Keratinocyte (primary cell): ENCODE measurements at regions not wholly inside any gene's neighbourhood (a gene's known extent, or its start where the extent isn't known, plus 50 kb on each side); places are given as distances from the start of the nearest gene placed in this dataset.

ENCODE experiments used
- EZH2 ChIP-seq: IDR thresholded peaks from one replicate; pipeline ENCODE4 v1.6.1; 2012; ENCODE audit warnings: inconsistent platforms, mild to moderate bottlenecking, low read length, moderate library complexity
- TF ChIP-seq, protein P1 (sequence below), 3 experiments: IDR thresholded peaks in 1 of 3; conservative IDR thresholded peaks in 1 of 3; optimal IDR thresholded peaks in 1 of 3; 2 replicates in 2 of 3; 3 replicates in 1 of 3; pipeline versions ENCODE3 to v1.5.1; 2011; ENCODE audit warnings: low read length in 3 of 3, mild to moderate bottlenecking in 3 of 3, moderate library complexity in 2 of 3, control low read depth in 1 of 3, inconsistent platforms in 1 of 3; ENCODE audit not compliant: insufficient read depth in 2 of 3; ENCODE audit errors: extremely low read depth in 1 of 3

DNA sequence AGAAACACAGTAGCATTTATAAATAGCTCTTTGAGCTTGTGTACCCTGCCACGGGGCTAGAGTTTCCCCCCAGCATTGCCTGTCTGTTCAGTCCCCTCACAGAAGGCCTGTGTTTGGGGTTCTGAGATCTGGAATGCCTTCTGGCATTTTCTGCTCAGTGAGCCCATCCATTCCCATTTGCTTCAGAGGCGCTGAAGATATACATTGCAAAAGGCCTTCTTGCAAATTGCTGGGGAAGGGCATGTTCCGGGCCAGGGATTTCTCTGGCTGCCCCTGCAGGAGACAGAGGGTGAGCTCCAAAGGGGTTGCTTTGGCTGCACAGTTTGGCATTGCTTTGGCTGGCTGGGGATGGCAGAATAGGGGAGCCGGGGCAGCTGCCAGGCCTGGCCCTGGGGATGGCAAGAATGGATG is 308.4 kb downstream of the MSX2 start:
- TF ChIP-seq, protein P1, sequence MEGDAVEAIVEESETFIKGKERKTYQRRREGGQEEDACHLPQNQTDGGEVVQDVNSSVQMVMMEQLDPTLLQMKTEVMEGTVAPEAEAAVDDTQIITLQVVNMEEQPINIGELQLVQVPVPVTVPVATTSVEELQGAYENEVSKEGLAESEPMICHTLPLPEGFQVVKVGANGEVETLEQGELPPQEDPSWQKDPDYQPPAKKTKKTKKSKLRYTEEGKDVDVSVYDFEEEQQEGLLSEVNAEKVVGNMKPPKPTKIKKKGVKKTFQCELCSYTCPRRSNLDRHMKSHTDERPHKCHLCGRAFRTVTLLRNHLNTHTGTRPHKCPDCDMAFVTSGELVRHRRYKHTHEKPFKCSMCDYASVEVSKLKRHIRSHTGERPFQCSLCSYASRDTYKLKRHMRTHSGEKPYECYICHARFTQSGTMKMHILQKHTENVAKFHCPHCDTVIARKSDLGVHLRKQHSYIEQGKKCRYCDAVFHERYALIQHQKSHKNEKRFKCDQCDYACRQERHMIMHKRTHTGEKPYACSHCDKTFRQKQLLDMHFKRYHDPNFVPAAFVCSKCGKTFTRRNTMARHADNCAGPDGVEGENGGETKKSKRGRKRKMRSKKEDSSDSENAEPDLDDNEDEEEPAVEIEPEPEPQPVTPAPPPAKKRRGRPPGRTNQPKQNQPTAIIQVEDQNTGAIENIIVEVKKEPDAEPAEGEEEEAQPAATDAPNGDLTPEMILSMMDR (optimal IDR thresholded peaks at IDR 0.05 in 1 of 3, IDR thresholded peaks at IDR 0.05 in 1 of 3, conservative IDR thresholded peaks at IDR 0.05 in 1 of 3; ENCODE audit: extremely low read depth in 1 of 3, insufficient read depth in 2 of 3, low read length in 3 of 3), result no peak
- TF ChIP-seq EZH2, result no peak
